PFSK-1 (cell line): ENCODE measurements at regions not wholly inside any gene's neighbourhood (a gene's known extent, or its start where the extent isn't known, plus 50 kb on each side); places are given as distances from the start of the nearest gene placed in this dataset.

Source experiments
- POLR2AphosphoS5 ChIP-seq: IDR thresholded peaks from 2 replicates; pipeline ENCODE4 v1.6.1; 2012; ENCODE audit warnings: low read depth, mild to moderate bottlenecking, control low read depth, low read length, moderate library complexity
- TAF1 ChIP-seq: IDR thresholded peaks from 2 replicates; pipeline ENCODE4 v1.6.1; 2012; ENCODE audit warnings: low read length, control low read depth, borderline replicate concordance; ENCODE audit not compliant: insufficient read depth
- TF ChIP-seq, protein P1 (sequence below), 2 experiments: IDR thresholded peaks; 2 replicates each; pipeline versions ENCODE4 v1.6.1 to v1.8.0; 2011 to 2012; ENCODE audit warnings: low read depth in 2 of 2, low read length in 2 of 2, control low read depth in 1 of 2, inconsistent platforms in 1 of 2, mild to moderate bottlenecking in 1 of 2, moderate library complexity in 1 of 2; ENCODE audit not compliant: insufficient read depth in 1 of 2

DNA sequence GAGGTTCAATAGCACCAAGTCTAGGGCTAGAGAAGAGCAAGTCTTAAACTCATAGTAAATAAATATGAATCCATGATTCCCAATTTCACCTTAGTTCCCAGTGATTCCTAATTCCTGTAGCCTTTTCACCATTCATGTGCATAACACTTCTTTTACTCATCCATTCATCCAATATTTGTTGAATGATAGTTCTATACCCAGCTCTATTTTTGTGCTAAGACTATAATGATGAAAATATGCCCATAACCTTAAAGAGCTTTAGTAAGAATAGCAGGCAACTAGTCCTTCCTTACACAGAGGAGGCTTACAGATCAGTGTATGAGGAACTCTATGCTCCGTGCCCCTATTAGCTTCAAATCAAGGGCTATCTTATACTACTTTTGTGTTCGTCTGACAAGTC, 280.2 kb upstream of the CHRM2 start:
- TF ChIP-seq POLR2AphosphoS5 (no peak), TAF1 (no peak)
- TF ChIP-seq, protein P1, sequence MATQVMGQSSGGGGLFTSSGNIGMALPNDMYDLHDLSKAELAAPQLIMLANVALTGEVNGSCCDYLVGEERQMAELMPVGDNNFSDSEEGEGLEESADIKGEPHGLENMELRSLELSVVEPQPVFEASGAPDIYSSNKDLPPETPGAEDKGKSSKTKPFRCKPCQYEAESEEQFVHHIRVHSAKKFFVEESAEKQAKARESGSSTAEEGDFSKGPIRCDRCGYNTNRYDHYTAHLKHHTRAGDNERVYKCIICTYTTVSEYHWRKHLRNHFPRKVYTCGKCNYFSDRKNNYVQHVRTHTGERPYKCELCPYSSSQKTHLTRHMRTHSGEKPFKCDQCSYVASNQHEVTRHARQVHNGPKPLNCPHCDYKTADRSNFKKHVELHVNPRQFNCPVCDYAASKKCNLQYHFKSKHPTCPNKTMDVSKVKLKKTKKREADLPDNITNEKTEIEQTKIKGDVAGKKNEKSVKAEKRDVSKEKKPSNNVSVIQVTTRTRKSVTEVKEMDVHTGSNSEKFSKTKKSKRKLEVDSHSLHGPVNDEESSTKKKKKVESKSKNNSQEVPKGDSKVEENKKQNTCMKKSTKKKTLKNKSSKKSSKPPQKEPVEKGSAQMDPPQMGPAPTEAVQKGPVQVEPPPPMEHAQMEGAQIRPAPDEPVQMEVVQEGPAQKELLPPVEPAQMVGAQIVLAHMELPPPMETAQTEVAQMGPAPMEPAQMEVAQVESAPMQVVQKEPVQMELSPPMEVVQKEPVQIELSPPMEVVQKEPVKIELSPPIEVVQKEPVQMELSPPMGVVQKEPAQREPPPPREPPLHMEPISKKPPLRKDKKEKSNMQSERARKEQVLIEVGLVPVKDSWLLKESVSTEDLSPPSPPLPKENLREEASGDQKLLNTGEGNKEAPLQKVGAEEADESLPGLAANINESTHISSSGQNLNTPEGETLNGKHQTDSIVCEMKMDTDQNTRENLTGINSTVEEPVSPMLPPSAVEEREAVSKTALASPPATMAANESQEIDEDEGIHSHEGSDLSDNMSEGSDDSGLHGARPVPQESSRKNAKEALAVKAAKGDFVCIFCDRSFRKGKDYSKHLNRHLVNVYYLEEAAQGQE (IDR thresholded peaks at IDR 0.05; ENCODE audit: insufficient read depth in 1 of 2, low read depth in 2 of 2, low read length in 2 of 2): no peak
